Psoas muscle (tissue), 7 donors: ENCODE measurements at regions not wholly inside any gene's neighbourhood (a gene's known extent, or its start where the extent isn't known, plus 50 kb on each side); places are given as distances from the start of the nearest gene placed in this dataset.
"Not testable (repeated sequence)": the region's sequence is repeated elsewhere in the genome, so short reads cannot be mapped to it uniquely, and the experiment has no call there.

Experiments
- ATAC-seq, 4 donors: fragments of 200-7000 bp; cut with Tn5 transposase; one replicate each; pipeline ENCODE4 v1.9.1; 2020; ENCODE audit warnings: moderate library complexity in 3 of 4, mild to moderate bottlenecking in 2 of 4
- DNase-seq, 2 donors: peaks; one replicate each; pipeline ENCODE4 v3.0.0-alpha.2; 2020
- H3K27ac ChIP-seq: fragments of 200-600 bp; one replicate; pipeline ENCODE4 v1.8.0; 2022
- H3K27me3 ChIP-seq, 3 donors: fragments of 200-600 bp in 1 of 3; one replicate each; pipeline versions ENCODE4 v1.6.1 to v1.8.0; 2013 to 2022; ENCODE audit warnings: low read length in 2 of 3, mild to moderate bottlenecking in 2 of 3, moderate library complexity in 1 of 3; ENCODE audit not compliant: insufficient read depth in 3 of 3
- H3K36me3 ChIP-seq, 2 donors: fragments of 200-600 bp in 1 of 2; one replicate each; pipeline versions ENCODE4 v1.6.1 to v1.8.0; 2013 to 2022; ENCODE audit warnings: low read depth in 1 of 2, mild to moderate bottlenecking in 1 of 2, moderate library complexity in 1 of 2; ENCODE audit not compliant: insufficient read depth in 1 of 2
- H3K4me1 ChIP-seq: fragments of 200-600 bp; one replicate; pipeline ENCODE4 v1.8.0; 2022
- H3K4me3 ChIP-seq: fragments of 200-600 bp; one replicate; pipeline ENCODE4 v1.8.0; 2022; ENCODE audit warnings: mild to moderate bottlenecking
- H3K9me3 ChIP-seq: fragments of 200-600 bp; one replicate; pipeline ENCODE4 v1.8.0; 2022
- CTCF ChIP-seq: fragments of 200-600 bp; IDR thresholded peaks from one replicate; pipeline ENCODE4 v1.8.0; 2022; ENCODE audit warnings: antibody characterized with exemption
- WGBS, 3 donors: extraction: QIAGEN DNeasy Blood & Tissue Kit; methylation state at CpG; one replicate each; pipeline versions ENCODE4 v1.1.6 to v1.1.7; 2013; 5-methylcytosine and 5-hydroxymethylcytosine counted together
- intact Hi-C, 2 donors: fragments of 100-400 bp; cut with DNase I; formaldehyde crosslinking; loops; one replicate each; pipeline versions ENCODE4 v1.11.0 to v1.14.2; 2022
- donor health status: healthy with polysubstance abuse.
- donor health status: DM: no; HTN: no; CAD: no; lungs with moderate emphysema.
- donor health status: Bipolar disorder and iron deficiency.
- donor health status: healthy.
- donor health status: DM: yes; HTN: yes; CAD: no.
- donor health status: DM: no; HTN: no; CAD: no.
- donor health status: DM: yes; HTN: yes; CAD: no.

- 66 to 74% (median 73%) methylated on average over 6 of the region's 6 CpGs for WGBS, 3 donors
- intact Hi-C loops = no loop called here
Measured at GRCh38 chr5:118392491-118392890, 595.9 kb downstream of the DTWD2 start.

GRCh38 chr5:118382931-118383330 is 605.4 kb downstream of the DTWD2 start:
- DNase-seq, H3K27me3 ChIP-seq, H3K9me3 ChIP-seq, intact Hi-C loops, H3K4me3 ChIP-seq, H3K27ac ChIP-seq, H3K4me1 ChIP-seq, H3K36me3 ChIP-seq, ATAC-seq: not testable (repeated sequence)
- 84 to 99% (median 94%) methylated on average over 12 to 15 of the region's 15 CpGs for WGBS, 3 donors

More at GRCh38 chr5:118392491-118392890, 595.9 kb downstream of the DTWD2 start:
- TF ChIP-seq CTCF = no peak
- Histone ChIP-seq H3K27me3 (no peaks in the 10 kb centered on the region), H3K4me3 (no peak overlapping the region), H3K36me3 (no peaks in the 10 kb centered on the region), H3K9me3 (peaks cover 3% of the 10 kb centered on the region), H3K4me1 (no peaks in the 10 kb centered on the region), H3K27ac (no peak overlapping the region)
- no peak for DNase-seq
- ATAC-seq = no peak

GRCh38 chr5:118379470-118379869 is 608.9 kb downstream of the DTWD2 start:
- Histone ChIP-seq H3K36me3 (no peaks in the 10 kb centered on the region), H3K4me1 (no peaks in the 10 kb centered on the region), H3K27me3 (no peaks in the 10 kb centered on the region), H3K4me3 (no peak overlapping the region), H3K27ac (no peak overlapping the region), H3K9me3 (no peaks in the 10 kb centered on the region)
- ATAC-seq = no peak
- intact Hi-C loops = no loop called here
- TF ChIP-seq CTCF = no peak
- WGBS, 3 donors = 15 to 18% (median 16%) methylated on average over 2 of the region's 2 CpGs
- DNase-seq = no peak

- Histone ChIP-seq H3K4me3 (no peak overlapping the region), H3K36me3 (no peaks in the 10 kb centered on the region), H3K27me3 (no peaks in the 10 kb centered on the region), H3K4me1 (no peaks in the 10 kb centered on the region), H3K9me3 (no peaks in the 10 kb centered on the region), H3K27ac (no peak overlapping the region)
- intact Hi-C loops = no loop called here
- ATAC-seq (no peak), DNase-seq (no peak)
- 66 to 78% (median 75%) methylated on average over 1 of the region's 1 CpG for WGBS, 3 donors
- no peak for TF ChIP-seq CTCF
Measured at GRCh38 chr5:118378959-118379358, 609.4 kb downstream of the DTWD2 start.

- no peak for ATAC-seq
- H3K4me1 ChIP-seq = no peaks in the 10 kb centered on the region
- DNase-seq = no peak
- H3K27ac ChIP-seq = no peak overlapping the region
- H3K27me3 ChIP-seq = no peaks in the 10 kb centered on the region
- H3K4me3 ChIP-seq = no peak overlapping the region
- no peaks in the 10 kb centered on the region for H3K36me3 ChIP-seq
- intact Hi-C loops = no loop called here
- no peak for TF ChIP-seq CTCF
- H3K9me3 ChIP-seq = no peaks in the 10 kb centered on the region
Measured at GRCh38 chr5:118377420-118377819, 610.9 kb downstream of the DTWD2 start.
